ENCODE measurements at regions not wholly inside any gene's neighbourhood (a gene's known extent, or its start where the extent isn't known, plus 50 kb on each side); places are given as distances from the start of the nearest gene placed in this dataset.
"Not testable (repeated sequence)": the region's sequence is repeated elsewhere in the genome, so short reads cannot be mapped to it uniquely, and the experiment has no call there.

GRCh38 chr19:34871911-34872310, 54.8 kb upstream of the ZNF30 start:
- not testable (repeated sequence) for DNase-seq (ENCODE audit: low spot score)

- DNase-seq (ENCODE audit: low spot score) = no peak
Observed at GRCh38 chr19:34867631-34868030, 59.1 kb upstream of the ZNF30 start.

- not testable (repeated sequence) for DNase-seq (ENCODE audit: low spot score)
Observed at GRCh38 chr19:34865225-34865624, 61.5 kb upstream of the ZNF30 start.

GRCh38 chr19:34859823-34860736, 66.6 kb upstream of the ZNF30 start:
- not testable (repeated sequence) for DNase-seq (ENCODE audit: low spot score)

- not testable (repeated sequence) for DNase-seq (ENCODE audit: low spot score)
Observed at GRCh38 chr19:34859325-34859724, 67.4 kb upstream of the ZNF30 start.

- no peak for DNase-seq (ENCODE audit: low spot score)
Observed at GRCh38 chr19:34856052-34856451, 70.7 kb upstream of the ZNF30 start.

GRCh38 chr19:34853369-34853768, 73.3 kb upstream of the ZNF30 start:
- DNase-seq (ENCODE audit: low spot score) = no peak

- DNase-seq (ENCODE audit: low spot score) = no peak
Observed at GRCh38 chr19:34852669-34853068, 74.0 kb upstream of the ZNF30 start.

GRCh38 chr19:34851277-34851804, 75.4 kb upstream of the ZNF30 start:
- DNase-seq (ENCODE audit: low spot score) = no peak

GRCh38 chr19:34847393-34847792, 74.4 kb upstream of the ZNF599 start:
- DNase-seq (ENCODE audit: low spot score) = no peak

GRCh38 chr19:34844277-34844676, 71.3 kb upstream of the ZNF599 start:
- DNase-seq (ENCODE audit: low spot score) = no peak

- no peak for DNase-seq (ENCODE audit: low spot score)
Observed at GRCh38 chr19:34841780-34842179, 68.8 kb upstream of the ZNF599 start.

- DNase-seq (ENCODE audit: low spot score) = peak; percentile 8
Observed at GRCh38 chr19:34838753-34839431, 65.9 kb upstream of the ZNF599 start.

GRCh38 chr19:34838248-34838647, 65.2 kb upstream of the ZNF599 start:
- no peak for DNase-seq (ENCODE audit: low spot score)

- no peak for DNase-seq (ENCODE audit: low spot score)
Observed at GRCh38 chr19:34837262-34837661, 64.2 kb upstream of the ZNF599 start.

GRCh38 chr19:34835631-34836351, 62.8 kb upstream of the ZNF599 start:
- no peak for DNase-seq (ENCODE audit: low spot score)

GRCh38 chr19:34834472-34835061, 61.6 kb upstream of the ZNF599 start:
- DNase-seq (ENCODE audit: low spot score) = no peak

GRCh38 chr19:34832581-34833112, 59.6 kb upstream of the ZNF599 start:
- no peak for DNase-seq (ENCODE audit: low spot score)

GRCh38 chr19:34831714-34832113, 58.7 kb upstream of the ZNF599 start:
- no peak for DNase-seq (ENCODE audit: low spot score)

- DNase-seq (ENCODE audit: low spot score) = no peak
Observed at GRCh38 chr19:34828156-34828555, 55.1 kb upstream of the ZNF599 start.

- DNase-seq (ENCODE audit: low spot score) = no peak
Observed at GRCh38 chr19:34825212-34825611, 52.2 kb upstream of the ZNF599 start.

- DNase-seq (ENCODE audit: low spot score) = no peak
Observed at GRCh38 chr19:34824686-34825085, 51.7 kb upstream of the ZNF599 start.
